Left ventricle myocardium superior (tissue), 1 donor: ENCODE measurements at regions not wholly inside any gene's neighbourhood (a gene's known extent, or its start where the extent isn't known, plus 50 kb on each side); places are given as distances from the start of the nearest gene placed in this dataset.
"Not testable (repeated sequence)": the region's sequence is repeated elsewhere in the genome, so short reads cannot be mapped to it uniquely, and the experiment has no call there.

Experiments
- ATAC-seq: fragments of 200-7000 bp; cut with Tn5 transposase; one replicate; pipeline ENCODE4 v1.9.1; 2020; ENCODE audit warnings: mild to moderate bottlenecking, moderate library complexity
- DNase-seq: peaks from one replicate; pipeline ENCODE4 v3.0.0-alpha.2; 2020
- intact Hi-C: fragments of 100-400 bp; cut with micrococcal nuclease; formaldehyde crosslinking; loops from one replicate; pipeline ENCODE4 v1.11.0; 2022
- donor health status: DM: no; HTN: yes; CAD: no; lungs with severe emphysema.

DNA sequence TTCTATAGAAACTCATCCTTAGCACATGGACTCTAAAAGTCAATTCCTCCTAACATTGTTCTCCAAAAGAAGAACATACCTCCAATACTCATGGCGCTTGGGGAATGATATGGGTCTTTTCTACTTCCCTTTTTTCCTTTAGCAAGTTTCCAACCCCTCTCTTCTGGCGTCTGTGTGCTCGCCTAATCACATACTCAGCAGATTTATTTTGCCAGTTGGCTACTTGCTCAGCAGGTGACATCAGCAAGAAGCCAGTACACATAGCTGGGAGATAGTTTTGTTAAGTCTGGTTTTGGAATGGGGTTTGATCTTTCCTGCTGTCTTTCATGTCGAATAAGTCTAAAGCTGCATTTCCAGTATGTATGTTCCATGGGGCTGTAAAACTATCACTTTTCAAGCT, 193.8 kb downstream of the POM121L12 start:
- no peak for DNase-seq
- no peak for ATAC-seq
- intact Hi-C loops: no loop called here

- ATAC-seq (peak; percentile 98), DNase-seq (no peak)
- intact Hi-C loops: no loop called here
Observed at GRCh38 chr7:53237344-53237913, 202.0 kb downstream of the POM121L12 start.

DNA sequence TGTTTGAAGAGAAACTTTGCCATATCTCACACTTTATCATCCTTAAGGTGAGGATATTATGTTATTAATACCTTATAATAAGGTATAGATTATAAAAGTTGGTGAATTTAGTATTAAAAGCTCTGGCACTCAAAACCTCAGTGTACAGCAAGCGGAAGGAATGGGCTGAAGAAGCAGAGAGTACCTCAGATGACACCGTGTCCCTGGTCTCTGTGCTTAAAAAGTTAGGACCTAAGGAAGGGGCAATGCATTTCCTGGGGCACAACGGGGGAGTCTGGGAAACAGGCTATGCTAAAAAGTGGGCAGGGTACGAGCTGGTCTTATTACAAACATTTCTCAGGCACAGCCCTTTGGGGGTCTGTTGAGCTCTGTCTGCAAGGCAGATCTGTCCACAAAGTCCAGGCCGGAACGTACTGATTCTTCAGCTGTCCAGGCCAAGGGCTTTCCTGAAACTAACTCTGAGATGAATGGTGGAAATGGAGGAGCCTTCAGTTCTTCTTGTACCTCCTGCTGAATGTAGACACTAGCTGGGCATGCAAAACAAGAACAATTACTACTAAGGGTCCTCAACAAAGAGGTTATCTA, 202.7 kb downstream of the POM121L12 start:
- intact Hi-C loops: no loop called here
- no peak for DNase-seq
- ATAC-seq: peak; percentile 69

GRCh38 chr7:53239151-53239550, 203.7 kb downstream of the POM121L12 start:
- intact Hi-C loops, DNase-seq, ATAC-seq: not testable (repeated sequence)

- no peak for ATAC-seq
- intact Hi-C loops: no loop called here
- no peak for DNase-seq
Observed at GRCh38 chr7:53245721-53246120, 210.3 kb downstream of the POM121L12 start.

DNA sequence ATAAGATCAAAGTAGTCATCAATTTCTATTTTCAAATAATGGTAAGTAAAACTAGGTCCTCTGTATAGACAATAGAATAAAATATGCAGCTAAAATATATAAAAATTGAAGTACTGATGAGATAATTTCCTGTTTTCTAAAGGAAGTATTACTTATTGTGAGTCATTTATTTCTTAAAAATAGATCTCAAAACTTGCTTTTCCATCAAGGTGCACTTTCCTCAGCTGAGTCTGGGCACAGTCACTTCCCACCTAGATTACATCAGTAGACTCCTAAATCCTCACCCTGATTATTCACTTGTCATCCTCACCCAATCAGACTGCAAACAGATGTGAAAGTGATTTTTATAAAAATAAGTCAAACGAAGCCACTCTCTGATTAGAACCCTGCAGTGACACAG, 211.5 kb downstream of the POM121L12 start:
- intact Hi-C loops: no loop called here
- DNase-seq: no peak
- ATAC-seq: no peak

DNA sequence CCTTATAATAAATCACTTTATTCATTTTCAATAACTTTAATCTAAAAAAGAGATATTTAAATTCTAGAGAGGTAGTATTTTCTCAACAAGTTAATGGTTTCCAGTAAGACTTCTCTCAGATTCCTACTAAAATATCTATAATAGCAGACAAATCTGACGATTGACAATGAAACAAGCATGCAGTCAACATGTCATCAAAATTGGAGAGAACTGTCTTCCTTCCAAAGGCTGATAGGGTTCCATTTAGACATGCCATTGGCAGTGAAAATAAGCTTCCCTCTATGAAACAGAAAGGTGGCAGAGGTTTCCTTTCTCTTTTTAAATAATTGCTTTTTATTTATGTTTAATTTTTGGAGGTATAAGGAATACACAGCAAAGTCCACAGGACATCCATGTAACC, 217.1 kb downstream of the POM121L12 start:
- DNase-seq (no peak), ATAC-seq (no peak)
- intact Hi-C loops: no loop called here

DNA sequence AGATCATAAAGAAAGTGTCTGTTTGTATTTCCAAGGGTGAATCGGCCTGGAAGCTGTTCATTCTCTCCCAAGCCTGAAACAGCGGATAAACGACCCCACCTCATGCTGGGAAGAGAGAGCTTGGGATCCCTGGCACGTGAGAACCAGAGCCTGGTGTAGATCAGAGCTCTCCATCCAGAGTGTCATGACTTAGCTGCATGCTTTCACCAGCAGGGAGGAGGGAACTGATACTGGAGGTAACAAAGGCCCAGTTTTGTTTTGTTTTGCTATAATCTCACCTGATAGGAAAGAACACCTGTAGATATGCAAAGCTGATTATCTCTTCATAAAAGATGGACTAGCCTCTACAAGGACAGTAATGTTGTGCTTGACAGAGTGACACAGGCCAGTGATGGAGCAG, 236.6 kb downstream of the POM121L12 start:
- DNase-seq: no peak
- intact Hi-C loops: no loop called here
- ATAC-seq: no peak

DNA sequence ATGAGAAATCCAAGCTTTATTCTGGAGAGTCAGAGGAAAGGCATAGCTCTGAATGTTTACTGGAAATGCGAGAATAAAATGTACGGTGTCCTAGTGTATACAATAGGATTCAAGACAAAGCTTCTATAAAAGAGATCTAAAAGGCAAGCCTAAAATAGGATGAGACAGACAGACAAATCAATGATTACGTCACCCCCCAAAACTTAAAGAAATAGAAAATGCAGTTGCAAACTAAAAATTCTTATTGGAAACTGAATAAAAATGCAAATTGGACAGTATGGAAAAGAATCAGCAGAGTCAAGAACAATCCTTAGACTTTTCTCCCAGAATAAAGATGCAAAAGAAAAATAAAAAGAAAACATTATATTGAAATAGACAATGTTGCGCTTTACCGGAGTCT, 245.9 kb downstream of the POM121L12 start:
- no peak for DNase-seq
- ATAC-seq: no peak
- intact Hi-C loops: no loop called here

DNA sequence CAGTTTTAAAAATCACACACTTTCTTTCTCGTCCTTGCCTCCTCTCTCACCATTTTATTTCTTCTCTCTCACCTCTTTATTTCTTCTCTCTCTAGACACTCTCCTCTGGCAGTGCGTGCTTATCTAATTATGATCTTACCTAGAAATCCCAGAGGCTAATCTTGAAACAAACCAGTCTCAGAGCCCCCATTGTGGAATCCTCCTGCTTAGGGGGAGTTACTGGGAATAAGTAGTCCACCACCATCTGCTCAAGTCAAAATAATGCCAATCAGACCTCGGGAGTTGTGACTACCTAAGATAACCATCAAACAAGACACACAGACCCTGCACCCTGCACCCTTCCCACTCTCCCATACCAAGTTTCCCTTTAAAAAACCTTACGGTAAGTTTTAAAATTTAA, 256.9 kb downstream of the POM121L12 start:
- DNase-seq: no peak
- no peak for ATAC-seq
- intact Hi-C loops: no loop called here

DNA sequence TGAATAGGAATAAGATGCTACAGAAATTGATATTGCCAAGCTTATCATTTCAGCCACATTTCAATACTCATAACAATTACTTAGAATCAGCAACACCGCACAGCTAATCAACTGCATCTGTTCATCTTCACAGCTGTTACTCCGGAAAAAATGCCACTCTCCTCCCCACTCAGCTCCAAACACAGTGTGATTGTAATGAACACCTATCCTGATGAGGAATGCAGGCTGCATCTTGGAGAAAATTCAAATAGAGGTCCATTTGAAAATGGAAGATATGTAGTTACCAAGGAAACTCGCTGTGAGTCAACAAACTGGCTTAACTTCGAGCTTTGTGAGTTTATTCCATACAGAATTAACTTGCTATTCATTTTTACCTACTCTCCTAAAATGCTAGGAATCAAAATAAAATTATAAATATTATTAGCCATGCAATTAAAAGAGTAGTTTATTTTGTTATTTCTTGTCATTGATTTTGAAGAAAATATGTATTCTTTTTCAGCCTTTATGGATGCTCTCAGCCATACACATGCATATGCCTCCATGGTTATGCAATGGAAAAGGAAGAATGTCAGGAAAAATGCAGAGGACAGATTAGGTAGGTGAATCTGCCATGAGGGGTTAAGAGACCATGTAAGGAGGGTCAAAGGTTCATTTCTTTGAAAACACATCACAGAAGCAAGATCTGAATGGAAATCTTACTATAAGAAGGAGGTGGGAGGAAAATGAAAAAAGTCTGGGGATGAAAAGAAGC, 267.2 kb downstream of the POM121L12 start:
- no peak for DNase-seq
- intact Hi-C loops: no loop called here
- ATAC-seq: no peak

- DNase-seq (no peak), ATAC-seq (no peak)
- intact Hi-C loops: no loop called here
Observed at GRCh38 chr7:53303781-53304180, 268.3 kb downstream of the POM121L12 start.

- intact Hi-C loops: no loop called here
- DNase-seq: no peak
- ATAC-seq: no peak
Observed at GRCh38 chr7:53306846-53307245, 271.4 kb downstream of the POM121L12 start.

DNA sequence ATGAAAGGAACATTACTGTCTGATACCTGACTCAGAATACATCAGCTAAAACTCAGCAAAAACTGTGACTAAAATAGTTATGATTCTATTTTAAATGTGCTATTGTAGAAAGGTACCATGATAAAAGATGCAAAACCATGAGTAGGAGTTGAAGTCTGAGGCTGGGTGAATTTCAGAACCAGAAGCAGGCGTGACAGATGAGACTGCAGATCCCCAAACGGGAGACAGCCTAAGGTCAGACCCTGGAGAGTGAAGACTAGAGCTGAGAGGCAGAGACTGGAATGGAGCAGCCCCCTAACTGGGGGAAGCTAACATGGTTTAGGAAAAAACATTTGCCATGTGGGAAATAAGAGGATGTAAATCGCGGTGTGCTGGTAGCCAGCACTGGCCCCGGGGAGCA, 275.8 kb downstream of the POM121L12 start:
- no peak for ATAC-seq
- no peak for DNase-seq
- intact Hi-C loops: no loop called here

DNA sequence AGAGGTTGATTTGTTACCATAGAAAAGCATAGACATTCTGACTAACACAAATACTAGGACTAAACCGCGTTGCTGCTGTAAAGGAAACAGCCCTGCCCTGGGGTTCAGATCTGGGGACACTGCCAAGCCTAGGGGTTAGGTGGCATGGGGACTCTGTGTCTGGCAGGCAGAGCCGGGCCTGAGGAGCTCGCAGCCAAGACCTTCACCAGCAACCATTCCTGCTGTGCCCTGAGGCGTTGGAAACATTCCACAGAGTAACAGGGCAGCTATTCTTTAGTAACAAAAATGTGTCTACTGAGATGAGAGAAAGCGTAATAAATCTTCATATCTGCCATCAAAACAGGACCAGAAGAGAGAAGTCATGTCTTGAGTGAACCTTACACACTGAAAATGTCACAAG, 280.5 kb downstream of the POM121L12 start:
- peak; percentile 63 for DNase-seq
- intact Hi-C loops: no loop called here
- ATAC-seq: peak; percentile 95

- intact Hi-C loops: no loop called here
- no peak for DNase-seq
- no peak for ATAC-seq
Observed at GRCh38 chr7:53318566-53318965, 283.1 kb downstream of the POM121L12 start.

GRCh38 chr7:53325061-53325460, 289.6 kb downstream of the POM121L12 start:
- DNase-seq (no peak), ATAC-seq (no peak)
- intact Hi-C loops: no loop called here

- ATAC-seq (no peak), DNase-seq (no peak)
- intact Hi-C loops: no loop called here
Observed at GRCh38 chr7:53326634-53327033, 291.2 kb downstream of the POM121L12 start.

DNA sequence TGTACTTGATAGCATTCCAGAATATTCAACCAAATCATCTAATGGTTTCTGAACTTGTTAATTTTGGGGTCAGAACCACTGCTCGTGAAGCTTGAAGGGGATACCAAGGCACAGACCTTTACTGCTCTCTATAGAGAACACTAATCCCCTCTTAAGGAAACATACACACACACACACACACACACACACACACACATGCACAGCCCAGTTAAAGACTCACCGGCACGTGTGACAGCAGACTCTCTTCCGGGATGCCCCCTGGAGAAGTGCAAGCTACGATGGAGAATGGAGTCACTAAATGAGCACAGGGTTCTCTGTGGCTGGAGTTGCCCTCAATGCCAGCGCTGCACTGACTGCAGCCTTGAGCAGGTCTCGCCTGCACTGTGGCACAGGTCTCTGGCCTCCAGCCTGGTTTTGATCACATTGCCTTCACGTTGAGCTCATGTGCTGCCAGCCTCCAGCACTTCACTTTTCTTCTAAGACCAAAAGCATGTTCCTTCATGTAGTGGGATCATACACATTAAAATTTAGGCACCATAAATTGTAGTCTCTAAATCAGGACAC, 300.8 kb downstream of the POM121L12 start:
- intact Hi-C loops: no loop called here
- ATAC-seq: no peak

DNA sequence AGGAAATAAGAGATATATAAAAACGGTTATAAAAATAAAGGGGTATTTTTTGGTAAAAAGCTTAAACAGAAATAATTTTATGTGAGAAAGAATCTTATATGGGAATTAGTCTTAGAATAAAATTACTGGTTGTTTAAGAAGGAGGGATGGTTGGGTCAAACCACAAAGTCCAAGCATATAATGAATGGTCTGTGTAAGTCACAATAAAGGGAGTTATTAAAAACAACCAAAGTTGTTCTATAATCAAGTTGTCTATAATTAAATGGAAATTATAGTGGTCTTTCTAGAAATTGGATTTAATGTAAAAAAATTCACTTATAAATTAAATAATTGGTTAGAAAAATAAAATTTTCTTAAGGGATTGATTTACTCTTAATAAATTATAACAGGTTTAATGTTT, 304.8 kb downstream of the POM121L12 start:
- DNase-seq (no peak), ATAC-seq (no peak)
- intact Hi-C loops: no loop called here

More for the DNA sequence above, 300.8 kb downstream of the POM121L12 start:
- no peak for DNase-seq

DNA sequence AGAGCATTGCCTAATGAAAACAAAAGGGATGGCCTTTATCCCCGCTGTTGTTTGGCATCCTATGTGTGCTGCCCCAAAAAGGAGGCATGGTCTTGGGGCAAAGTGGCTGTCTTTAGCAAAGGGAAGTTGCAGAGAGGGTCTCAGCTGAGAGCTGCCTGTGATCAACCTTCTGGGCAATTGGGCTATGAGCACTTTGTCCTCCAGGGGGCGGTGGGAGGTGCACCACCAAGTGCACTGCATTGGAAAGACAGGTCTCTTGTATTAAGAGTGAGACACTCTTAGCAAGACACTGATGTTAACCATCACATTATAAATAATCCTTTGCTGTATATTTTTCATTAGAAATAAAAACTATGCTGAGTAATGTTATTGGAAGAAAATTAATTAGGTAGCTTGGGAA, 314.8 kb downstream of the POM121L12 start:
- intact Hi-C loops: no loop called here
- peak; percentile 32 for DNase-seq
- ATAC-seq: no peak
